ENCODE measurements at regions not wholly inside any gene's neighbourhood (a gene's known extent, or its start where the extent isn't known, plus 50 kb on each side); places are given as distances from the start of the nearest gene placed in this dataset.

DNA sequence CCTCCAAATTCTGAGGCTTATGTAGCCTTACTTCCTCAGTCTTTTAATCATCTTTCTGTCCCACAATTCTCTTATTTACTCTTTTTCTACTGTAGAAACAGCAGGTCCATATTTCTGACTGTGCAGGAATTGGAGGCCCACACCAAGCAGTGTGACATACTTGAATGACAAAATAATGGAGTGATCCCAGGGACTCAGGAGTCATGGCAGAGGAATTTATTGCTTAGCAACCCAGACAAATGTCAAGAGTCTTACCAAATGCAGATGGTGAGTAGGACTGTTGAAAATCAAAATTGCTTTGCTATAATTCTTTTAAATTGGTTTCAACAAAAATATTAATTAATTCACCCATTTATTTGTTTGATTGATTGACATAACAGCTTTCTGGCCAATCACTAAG, 59.9 kb downstream of the HTR1B start:
- no peak overlapping the region for H3K4me3 ChIP-seq
- no peak for DNase-seq (ENCODE audit: low spot score)
- peak overlapping the region in 1 of 2 donors; percentile 17 for H3K27ac ChIP-seq
- TF ChIP-seq, protein P1, sequence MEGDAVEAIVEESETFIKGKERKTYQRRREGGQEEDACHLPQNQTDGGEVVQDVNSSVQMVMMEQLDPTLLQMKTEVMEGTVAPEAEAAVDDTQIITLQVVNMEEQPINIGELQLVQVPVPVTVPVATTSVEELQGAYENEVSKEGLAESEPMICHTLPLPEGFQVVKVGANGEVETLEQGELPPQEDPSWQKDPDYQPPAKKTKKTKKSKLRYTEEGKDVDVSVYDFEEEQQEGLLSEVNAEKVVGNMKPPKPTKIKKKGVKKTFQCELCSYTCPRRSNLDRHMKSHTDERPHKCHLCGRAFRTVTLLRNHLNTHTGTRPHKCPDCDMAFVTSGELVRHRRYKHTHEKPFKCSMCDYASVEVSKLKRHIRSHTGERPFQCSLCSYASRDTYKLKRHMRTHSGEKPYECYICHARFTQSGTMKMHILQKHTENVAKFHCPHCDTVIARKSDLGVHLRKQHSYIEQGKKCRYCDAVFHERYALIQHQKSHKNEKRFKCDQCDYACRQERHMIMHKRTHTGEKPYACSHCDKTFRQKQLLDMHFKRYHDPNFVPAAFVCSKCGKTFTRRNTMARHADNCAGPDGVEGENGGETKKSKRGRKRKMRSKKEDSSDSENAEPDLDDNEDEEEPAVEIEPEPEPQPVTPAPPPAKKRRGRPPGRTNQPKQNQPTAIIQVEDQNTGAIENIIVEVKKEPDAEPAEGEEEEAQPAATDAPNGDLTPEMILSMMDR (IDR thresholded peaks at IDR 0.05): no peak

DNA sequence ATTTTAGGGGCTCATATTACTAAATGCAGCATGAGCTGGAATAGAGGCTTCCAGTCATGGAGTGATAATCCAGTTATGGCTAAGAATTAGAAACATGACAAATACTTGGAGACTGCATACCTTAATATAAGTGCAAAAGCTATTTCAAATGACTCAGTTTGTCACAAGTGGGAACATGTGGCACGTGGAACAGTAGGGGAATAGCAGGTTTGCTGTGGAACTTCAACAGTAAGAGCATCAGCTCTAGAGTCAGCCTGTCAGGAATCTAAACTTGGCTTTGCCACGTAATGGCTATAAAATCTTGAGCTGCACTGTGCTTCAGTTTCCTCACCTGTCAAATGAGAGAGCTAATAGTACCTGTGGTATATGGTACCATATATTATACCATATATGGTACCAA, 62.1 kb downstream of the HTR1B start:
- DNase-seq (ENCODE audit: low spot score): no peak
- H3K4me3 ChIP-seq: no peak overlapping the region
- H3K27ac ChIP-seq: no peak overlapping the region
- TF ChIP-seq, protein P1 (IDR thresholded peaks at IDR 0.05): no peak

DNA sequence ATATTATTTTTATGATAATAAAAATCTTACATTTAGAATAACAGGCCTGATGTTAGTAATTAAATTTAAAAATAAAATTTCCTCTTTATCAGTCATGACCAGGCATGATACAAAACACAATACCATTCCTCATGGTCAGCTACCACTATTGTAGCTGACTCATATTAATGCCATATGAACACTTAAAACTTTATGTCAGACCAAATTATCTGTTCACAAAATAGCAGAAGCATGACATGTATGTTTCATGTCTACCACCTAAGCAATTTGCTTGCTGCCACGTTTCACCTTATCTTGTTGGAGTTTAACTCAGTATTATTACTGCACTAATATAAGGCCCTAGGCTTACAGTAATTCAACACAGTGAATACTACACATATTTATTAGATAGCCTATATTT, 65.7 kb downstream of the HTR1B start:
- TF ChIP-seq, protein P1 (IDR thresholded peaks at IDR 0.05): no peak
- DNase-seq (ENCODE audit: low spot score): no peak
- no peak overlapping the region for H3K27ac ChIP-seq
- no peak overlapping the region for H3K4me3 ChIP-seq

DNA sequence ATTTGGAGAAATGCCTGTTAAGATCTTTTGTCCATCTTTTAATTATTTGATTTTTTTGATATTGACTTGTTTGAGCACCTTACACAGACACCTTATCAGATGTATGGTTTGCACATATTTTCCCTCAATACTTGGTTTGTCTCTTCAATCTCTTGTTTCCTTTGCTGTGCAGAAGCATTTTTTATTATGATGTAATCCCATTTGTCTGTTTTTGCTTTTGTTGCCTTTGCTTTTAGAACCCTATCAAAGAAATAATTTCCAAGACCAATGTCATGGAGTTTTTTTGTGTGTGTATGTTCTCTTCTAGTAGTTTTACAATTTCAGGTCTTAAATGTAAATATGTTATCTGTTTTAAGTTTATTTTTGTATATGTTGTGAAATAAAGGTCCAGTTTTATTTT, 73.9 kb downstream of the HTR1B start:
- Histone ChIP-seq H3K27ac (no peak overlapping the region), H3K4me3 (no peak overlapping the region)
- DNase-seq (ENCODE audit: low spot score): no peak
- TF ChIP-seq, protein P1 (IDR thresholded peaks at IDR 0.05): no peak

DNA sequence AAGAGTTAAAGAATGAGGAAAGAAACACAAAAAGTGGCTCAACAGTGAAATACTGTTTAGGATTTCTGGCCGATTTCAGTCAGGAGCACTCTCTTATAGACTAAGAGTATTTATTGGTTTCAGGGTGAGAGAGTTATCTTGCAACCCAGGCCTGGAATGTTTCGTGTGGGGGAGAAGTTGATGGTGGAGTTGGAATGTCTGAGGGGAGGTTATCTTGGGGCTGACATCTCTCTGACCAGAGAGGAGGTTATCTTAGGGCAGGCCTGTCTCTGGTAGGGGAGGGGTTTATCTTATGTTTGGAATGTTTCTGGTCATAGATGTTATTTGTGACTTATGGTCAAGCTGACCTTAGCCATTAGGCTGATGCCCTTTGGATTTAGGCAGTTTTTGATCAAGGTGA, 80.3 kb downstream of the HTR1B start:
- no peak for DNase-seq (ENCODE audit: low spot score)
- Histone ChIP-seq H3K4me3 (no peak overlapping the region), H3K27ac (no peak overlapping the region)
- TF ChIP-seq, protein P1 (IDR thresholded peaks at IDR 0.05): no peak

DNA sequence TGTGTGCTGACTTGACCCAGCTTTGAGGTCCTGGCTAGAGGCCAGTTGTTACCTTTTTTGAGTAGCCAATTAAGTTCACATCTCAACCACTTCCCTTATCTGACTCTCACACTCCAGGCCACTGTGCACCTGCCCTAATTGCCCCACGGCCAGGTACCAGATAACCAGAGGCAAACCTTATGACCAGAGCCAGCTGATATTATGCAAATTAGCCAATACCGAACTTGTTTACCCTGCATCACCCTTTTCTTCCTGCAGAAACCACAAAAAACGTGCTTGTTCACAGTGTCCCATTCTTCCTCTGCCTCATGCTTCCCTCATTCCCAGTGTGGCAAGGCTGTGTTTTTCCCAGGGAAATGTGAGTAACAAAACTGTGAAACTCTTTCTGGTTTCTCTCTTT, 89.3 kb downstream of the HTR1B start:
- Histone ChIP-seq H3K4me3 (no peak overlapping the region), H3K27ac (no peak overlapping the region)
- no peak for DNase-seq (ENCODE audit: low spot score)
- TF ChIP-seq, protein P1 (IDR thresholded peaks at IDR 0.05): no peak

DNA sequence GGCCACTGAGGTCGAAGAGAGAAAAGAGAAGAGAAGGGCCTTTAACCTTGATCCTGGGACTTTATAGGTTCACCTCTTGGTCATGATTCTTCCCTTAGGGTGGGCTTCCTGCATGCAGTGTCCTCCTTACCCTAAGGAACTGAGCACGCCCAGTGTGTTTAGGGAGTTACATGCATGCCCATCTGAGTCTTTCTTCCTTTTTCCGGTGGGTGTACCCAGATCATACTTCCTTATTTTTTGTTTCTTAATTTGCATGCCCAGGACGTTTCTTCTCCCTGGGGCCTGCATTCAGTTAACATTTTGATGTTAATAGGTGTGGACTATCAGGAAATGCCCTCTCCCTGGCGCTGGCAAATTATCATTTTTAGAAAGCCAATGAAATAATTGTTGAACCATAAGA, 91.5 kb downstream of the HTR1B start:
- no peak for DNase-seq (ENCODE audit: low spot score)
- Histone ChIP-seq H3K4me3 (no peak overlapping the region), H3K27ac (no peak overlapping the region)
- TF ChIP-seq, protein P1 (IDR thresholded peaks at IDR 0.05): no peak
